Kidney capillary endothelial cell (primary cell): ENCODE measurements at regions not wholly inside any gene's neighbourhood (a gene's known extent, or its start where the extent isn't known, plus 50 kb on each side); places are given as distances from the start of the nearest gene placed in this dataset.
A peak's percentile ranks its signal among the peaks of the same experiment; 100 is the strongest.

Source experiments
- DNase-seq: peaks from one replicate; pipeline ENCODE4 v3.0.0-alpha.2; 2018; ENCODE audit warnings: low spot score

DNA sequence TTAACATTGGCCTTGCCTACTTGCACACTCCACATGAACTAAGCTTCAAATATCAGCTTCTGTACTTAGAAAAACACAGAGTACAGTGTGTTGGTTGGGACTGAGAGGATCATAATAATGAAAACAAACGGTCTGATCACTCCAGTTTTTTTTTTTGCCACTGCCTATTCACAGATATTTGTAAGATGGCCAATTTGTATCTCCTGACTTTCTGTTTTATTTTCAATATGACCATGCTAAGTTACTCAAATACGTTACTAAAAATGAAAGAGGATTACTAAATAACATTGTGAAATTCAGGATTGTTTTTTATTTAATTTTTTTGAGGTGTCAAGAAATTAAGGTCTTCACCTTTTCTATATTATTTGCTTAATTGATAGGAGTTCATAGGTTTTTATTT is 595.1 kb downstream of the TUSC7 start:
- DNase-seq = no peak

DNA sequence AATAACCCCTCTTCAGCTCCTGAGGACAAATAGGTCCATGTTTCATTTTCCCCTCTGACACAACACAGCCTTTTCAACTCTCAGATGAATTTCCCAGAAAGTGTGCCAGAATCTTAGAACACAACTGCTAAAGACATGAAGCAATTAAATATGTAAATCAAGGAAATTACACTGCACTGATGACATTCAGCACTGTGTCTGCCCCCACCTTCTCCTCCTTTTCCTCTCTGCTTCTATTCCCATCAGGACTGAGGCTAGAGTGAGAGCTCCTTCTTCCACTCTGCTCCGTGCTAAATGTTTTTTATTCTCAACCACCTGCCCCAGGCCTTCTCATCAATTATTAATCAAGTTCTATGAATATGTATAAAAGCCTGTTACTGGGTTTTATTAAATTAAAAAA is 596.1 kb downstream of the TUSC7 start:
- no peak for DNase-seq

DNA sequence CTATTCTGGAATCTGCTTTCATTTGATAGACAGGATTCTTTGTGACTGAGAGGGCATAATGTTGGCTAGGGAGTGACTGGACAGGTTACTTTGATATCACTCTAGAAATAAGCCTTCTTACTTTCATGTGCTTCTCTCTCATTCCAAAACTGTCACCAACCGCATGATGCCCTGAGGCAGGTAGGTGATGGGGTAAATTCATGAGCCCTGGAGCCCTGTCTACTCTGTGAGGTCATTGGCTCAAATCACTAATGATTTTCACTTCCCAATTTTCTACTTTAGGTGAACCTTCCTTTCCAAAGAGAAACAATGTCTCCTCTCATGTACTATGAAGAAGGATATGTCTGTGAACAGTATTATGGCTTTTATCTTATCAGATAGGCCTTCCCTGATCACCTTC is 596.7 kb downstream of the TUSC7 start:
- DNase-seq = no peak

GRCh38 chr3:117308353-117308752 is 598.8 kb downstream of the TUSC7 start:
- DNase-seq = no peak

DNA sequence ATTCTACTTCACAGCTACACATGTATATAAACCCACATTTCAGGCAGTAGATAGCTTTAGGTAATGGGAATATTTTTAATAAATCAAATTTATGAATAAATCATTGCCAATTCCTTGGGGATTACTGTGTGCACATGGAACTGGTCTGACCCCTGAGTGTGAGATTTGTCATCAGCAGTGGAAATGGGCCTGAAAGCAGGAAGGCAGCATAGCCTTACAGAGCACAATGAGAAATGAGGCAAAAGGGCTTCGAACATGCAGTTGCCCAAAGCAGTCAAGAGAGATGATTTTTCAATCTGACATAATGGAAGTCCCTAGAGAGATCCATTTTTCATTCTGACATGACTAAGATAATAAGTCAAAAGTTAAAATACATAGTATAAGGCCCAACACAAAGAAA is 599.2 kb downstream of the TUSC7 start:
- no peak for DNase-seq

- no peak for DNase-seq
These were observed 601.0 kb downstream of the TUSC7 start for GRCh38 chr3:117310536-117310935.

DNA sequence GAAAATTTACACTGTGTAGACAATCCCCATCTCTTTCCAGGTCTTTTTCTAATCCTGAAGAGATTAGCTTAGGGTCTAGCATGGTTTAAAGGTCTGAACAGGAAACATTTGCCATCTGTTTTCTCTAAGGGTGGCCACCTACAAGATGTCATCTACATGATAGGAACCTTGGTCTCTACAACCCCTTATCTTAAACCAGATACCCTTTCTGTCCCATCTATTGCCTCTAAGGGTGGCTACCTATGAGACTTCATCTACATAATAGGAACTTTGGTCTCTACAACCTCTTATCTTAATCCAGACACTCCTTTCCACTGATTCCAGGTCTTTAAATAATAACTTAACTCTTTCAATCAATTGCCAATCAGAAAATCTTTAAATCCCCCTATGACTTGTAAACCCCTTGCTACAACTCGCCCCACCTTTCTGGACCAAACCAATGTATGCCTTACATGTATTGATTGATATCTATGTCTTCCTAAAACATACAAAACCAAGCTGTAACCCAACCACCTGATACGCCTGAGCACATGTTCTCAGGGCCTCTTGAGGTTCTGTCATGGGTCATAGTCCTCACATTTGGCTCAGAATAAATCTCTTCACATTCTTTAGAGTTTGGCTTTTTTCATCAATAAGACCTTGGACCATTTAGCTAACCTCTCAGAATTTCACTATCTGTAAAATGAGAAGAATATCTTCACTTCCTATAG is 605.0 kb downstream of the TUSC7 start:
- DNase-seq = no peak

- DNase-seq = peak; percentile 7
These were observed 613.3 kb downstream of the TUSC7 start for GRCh38 chr3:117322866-117323265.

DNA sequence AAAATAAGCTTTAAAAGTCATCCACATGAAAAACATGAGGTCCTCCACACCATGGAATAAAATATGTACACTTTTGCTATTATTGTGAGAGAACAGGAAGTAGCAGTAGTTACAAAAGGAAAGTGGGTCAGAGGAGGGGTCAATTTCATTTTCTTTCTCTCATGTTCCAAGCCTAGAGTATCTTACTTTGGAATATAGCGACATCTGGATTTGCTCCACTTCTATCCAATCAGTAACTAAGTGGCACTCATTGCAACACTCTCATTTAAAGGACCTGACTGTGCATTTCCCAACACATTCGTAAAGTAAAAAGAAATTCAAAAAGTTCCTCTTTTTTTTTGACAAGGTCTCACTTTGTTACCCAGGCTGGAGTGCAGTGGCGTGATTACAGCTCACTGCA is 637.3 kb downstream of the TUSC7 start:
- DNase-seq = no peak

DNA sequence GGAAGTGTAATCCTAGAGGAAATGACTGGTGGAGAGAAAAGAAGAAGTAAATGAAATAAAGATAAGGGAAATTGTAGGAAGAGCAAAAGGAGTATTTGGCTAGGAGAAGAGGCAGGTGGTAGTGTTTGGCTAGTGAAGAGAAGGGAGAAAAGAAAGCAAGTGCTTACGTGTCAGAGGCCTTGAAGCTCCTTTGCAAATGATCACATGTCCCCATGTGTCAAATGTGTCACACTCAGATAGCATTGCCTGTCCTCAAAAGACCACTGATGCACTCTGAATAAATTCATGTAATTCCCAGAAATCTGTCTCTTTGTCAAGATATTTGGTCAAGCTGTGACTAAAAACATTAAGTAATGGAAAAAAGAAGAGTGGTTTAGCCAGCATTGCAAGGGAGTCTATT is 639.3 kb downstream of the TUSC7 start:
- no peak for DNase-seq

DNA sequence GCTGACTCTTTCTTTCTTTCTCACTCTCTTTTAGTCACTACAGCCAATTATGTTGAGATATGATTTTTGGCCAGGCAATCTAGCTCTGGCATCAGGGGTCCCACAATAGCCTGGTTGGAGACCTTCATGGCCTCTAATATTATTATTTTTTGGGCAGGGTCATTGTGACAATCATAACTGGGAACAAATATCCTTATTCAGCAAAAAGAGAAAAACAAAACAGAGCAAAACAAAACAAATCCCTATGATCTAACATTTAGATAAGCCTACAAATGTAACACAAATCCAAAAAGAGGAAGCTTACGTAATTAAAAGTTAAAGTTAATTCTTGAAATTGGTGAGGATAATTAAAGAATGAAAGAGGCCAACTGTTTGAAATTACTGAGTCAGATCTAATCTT is 640.0 kb downstream of the TUSC7 start:
- no peak for DNase-seq

GRCh38 chr3:117350371-117350770 is 640.8 kb downstream of the TUSC7 start:
- no peak for DNase-seq

GRCh38 chr3:117355566-117355965 is 646.0 kb downstream of the TUSC7 start:
- DNase-seq = peak; percentile 35

GRCh38 chr3:117356091-117356705 is 646.6 kb downstream of the TUSC7 start:
- no peak for DNase-seq

DNA sequence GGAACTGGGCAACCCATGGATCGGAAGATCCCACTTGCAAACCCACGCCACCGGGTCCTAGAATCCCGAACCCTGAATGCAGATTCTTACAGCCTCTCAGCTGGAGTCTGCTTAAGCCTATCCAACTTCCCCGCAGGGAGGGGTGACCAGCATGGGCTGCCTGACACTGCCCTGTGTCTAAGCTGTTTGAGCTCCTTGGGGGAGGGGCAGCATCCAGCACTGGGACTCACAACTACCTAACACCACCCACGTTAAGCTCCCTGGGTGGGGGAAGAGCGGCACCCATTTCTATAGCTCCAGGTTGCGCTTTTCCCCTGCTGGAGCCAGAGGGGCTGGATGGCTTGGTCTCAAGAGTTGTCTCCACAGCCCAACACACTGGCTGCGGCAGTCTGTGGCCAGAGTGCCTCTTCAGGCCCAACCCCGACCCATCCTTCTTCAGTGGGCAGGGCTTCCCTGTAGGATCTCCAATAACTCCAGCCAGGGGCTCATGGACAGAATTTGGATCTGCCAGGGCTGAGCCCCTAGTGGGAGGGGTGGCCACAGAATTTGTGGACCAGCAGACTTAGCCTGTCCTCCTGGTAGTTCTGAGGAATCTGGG is 649.2 kb downstream of the TUSC7 start:
- DNase-seq = no peak

GRCh38 chr3:117366574-117366973 is 657.0 kb downstream of the TUSC7 start:
- DNase-seq = no peak

DNA sequence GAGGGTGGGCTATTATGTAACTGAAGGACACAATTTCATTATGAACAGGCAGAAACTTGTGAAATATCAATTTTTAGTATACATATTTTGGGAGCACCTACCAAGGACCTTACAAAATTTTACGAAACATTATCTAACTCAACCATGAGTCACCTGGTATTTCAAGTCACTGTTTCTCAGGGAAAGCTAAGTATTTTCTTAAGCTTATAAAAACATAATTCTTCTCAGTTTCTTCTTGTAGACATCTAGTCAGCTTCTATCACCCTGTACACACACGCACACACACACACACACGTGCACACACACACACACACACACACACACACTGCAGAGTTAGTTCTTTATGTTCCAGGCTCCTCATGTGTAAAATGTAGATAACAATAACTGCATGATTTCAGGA is 658.3 kb downstream of the TUSC7 start:
- DNase-seq = no peak

- no peak for DNase-seq
These were observed 671.1 kb downstream of the TUSC7 start for GRCh38 chr3:117380631-117381030.

GRCh38 chr3:117393119-117393518 is 683.5 kb downstream of the TUSC7 start:
- peak; percentile 38 for DNase-seq

GRCh38 chr3:117398141-117398899 is 688.7 kb downstream of the TUSC7 start:
- no peak for DNase-seq

DNA sequence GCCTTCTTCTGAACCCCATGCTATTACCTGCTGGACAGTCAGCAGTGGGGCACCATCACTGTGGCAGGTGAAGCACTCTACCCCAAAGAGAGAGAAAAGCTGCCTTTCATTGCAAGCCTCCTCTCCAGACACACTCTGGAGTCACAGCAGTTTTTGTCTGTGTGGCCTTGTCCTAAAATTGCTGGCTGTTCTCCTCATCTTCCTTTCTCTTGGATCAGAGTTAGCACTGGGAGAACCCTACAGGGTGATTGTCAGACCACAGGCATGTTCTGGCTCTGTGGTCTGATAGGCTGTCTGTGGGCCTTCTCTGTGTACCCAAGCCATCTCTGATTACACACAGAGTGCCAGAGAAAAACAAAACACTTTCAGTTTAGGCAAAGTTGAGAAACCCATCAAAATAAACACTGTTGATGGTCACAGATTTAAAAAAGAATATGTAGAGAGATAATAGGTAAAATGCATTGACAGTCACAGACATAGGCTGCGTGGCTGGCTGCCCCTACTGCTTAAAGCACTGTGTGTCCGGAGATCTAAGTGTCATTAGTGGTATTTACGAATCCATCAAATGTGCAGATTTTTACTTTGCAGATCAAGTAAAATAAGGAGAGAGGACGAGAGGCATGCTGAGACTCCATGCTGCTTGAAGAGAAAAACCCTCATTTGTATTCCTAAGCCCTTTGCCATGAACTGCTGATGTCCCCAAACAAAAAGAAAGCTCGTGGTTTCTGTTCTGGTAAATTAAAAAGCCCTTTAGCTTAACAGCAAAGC is 689.9 kb downstream of the TUSC7 start:
- DNase-seq = no peak

GRCh38 chr3:117400303-117400702 is 690.7 kb downstream of the TUSC7 start:
- no peak for DNase-seq
